ENCODE measurements at regions not wholly inside any gene's neighbourhood (a gene's known extent, or its start where the extent isn't known, plus 50 kb on each side); places are given as distances from the start of the nearest gene placed in this dataset.

DNA sequence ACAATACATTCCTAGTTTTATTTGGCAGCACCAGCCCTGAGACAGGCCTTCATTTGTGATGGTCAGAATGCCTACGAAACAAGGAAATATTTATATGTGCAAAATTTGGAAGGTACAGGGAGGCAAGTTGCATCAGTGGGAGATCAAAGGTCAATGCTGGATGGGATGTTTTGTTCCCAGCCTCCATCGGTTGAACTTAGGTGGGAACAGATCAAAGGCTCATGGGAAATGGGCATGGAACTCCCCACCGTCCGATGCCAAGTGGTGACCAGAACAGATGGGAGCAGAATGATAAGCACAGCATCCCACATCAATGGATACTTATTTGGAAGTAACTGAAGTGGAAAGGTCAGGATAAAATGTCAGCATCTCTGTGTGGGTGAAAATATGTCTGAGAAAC, 177.7 kb upstream of the TNFAIP3 start:
- no peak for TF ChIP-seq EP300 (IDR thresholded peaks at IDR 0.05)
- TF ChIP-seq, protein P1, sequence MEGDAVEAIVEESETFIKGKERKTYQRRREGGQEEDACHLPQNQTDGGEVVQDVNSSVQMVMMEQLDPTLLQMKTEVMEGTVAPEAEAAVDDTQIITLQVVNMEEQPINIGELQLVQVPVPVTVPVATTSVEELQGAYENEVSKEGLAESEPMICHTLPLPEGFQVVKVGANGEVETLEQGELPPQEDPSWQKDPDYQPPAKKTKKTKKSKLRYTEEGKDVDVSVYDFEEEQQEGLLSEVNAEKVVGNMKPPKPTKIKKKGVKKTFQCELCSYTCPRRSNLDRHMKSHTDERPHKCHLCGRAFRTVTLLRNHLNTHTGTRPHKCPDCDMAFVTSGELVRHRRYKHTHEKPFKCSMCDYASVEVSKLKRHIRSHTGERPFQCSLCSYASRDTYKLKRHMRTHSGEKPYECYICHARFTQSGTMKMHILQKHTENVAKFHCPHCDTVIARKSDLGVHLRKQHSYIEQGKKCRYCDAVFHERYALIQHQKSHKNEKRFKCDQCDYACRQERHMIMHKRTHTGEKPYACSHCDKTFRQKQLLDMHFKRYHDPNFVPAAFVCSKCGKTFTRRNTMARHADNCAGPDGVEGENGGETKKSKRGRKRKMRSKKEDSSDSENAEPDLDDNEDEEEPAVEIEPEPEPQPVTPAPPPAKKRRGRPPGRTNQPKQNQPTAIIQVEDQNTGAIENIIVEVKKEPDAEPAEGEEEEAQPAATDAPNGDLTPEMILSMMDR (IDR thresholded peaks at IDR 0.05): no peak
